ENCODE measurements at regions not wholly inside any gene's neighbourhood (a gene's known extent, or its start where the extent isn't known, plus 50 kb on each side); places are given as distances from the start of the nearest gene placed in this dataset.

DNA sequence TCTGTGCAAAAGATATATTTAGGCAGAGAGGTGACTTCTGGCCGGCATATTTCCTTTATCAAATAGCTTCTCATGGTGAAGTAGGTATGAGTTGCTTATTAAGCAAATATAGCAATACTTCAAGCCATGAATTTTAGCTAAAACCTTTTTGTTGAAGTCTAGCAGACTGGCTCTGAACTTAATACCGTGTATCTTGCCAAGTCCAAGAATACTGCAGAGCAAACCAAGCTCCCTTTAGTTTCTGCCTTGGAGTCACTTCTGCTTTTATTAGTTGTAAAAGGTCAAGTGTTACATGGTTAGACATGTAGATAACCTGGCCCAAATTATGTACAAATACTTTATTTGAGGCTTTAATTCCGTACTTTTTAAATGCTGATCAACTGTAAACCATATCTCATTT is 627.6 kb upstream of the PKDCC start:
- Mint-ChIP-seq H3K27ac (no peak overlapping the region), H3K36me3 (no peaks in the 10 kb centered on the region), H3K9me3 (no peaks in the 10 kb centered on the region)
- DNase-seq (ENCODE audit: low spot score in 2 of 2): no peak
- no peak for ATAC-seq

DNA sequence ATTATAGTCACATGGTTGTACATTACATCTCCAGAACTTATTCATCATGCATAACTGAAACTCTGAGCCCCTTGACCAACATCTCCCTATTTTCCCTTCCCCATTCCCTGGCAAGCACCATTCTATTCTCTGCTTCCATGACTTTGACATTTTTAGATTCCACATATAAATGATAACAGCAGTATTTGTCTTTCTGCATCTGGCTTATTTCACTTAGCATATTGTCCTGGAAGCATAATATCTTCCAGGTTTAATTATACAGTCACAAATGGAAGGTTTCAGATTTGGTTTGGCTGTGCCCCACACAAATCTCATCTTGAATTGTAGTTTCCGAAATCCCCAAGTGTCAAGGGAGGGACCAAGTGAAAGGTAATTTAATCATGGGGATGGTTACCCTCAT is 626.9 kb upstream of the PKDCC start:
- Mint-ChIP-seq H3K36me3 (no peaks in the 10 kb centered on the region), H3K27ac (no peak overlapping the region), H3K9me3 (no peaks in the 10 kb centered on the region)
- DNase-seq (ENCODE audit: low spot score in 2 of 2): no peak
- ATAC-seq: no peak

DNA sequence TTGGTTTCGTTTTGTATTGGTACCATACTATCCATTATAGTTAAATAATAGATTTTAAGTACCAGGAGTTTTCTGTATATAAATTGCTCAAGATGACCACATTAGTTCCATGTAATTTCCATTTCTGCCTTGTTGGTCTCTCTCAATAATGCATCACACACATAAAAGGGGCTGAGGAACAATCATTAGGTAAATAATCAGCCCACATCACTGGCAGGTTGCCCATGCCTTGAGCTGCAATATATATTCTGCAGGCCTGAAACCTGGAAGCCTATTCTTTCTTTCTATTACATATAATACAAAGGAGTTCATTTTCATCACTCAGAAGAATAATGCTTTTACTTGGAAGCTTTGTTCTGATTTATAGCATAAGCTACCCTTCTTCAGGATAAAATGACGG is 616.1 kb upstream of the PKDCC start:
- no peaks in the 10 kb centered on the region for H3K36me3 Mint-ChIP-seq

DNA sequence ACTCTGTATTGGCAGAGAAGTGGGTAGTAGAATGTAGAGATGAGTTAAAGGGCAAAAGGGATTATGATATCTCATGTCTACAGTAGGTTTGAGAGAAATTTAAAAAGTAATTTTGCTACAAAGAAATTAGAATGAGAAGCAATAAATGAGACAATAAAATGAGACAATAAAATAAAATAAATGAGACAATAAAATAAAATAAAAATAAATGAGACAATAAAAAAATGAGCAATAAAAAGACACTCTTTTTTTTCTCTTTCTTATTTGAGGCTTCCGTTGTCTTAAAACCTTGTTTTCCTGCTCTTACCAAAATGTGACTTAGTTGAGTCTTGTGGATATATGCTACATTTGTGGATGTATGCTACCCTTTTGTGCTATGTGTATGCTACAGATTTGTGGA is 615.4 kb upstream of the PKDCC start:
- ATAC-seq (no peak), DNase-seq (ENCODE audit: low spot score in 2 of 2) (no peak)
- Mint-ChIP-seq H3K27ac (no peak overlapping the region), H3K9me3 (peaks cover 0 to 5% of the 10 kb centered on the region in 2 donors), H3K36me3 (no peaks in the 10 kb centered on the region)

More for the DNA sequence above, 616.1 kb upstream of the PKDCC start:
- no peak overlapping the region for H3K27ac Mint-ChIP-seq
- ATAC-seq: no peak
- no peak for DNase-seq (ENCODE audit: low spot score in 2 of 2)
- peaks cover 0 to 5% of the 10 kb centered on the region in 2 donors for H3K9me3 Mint-ChIP-seq

DNA sequence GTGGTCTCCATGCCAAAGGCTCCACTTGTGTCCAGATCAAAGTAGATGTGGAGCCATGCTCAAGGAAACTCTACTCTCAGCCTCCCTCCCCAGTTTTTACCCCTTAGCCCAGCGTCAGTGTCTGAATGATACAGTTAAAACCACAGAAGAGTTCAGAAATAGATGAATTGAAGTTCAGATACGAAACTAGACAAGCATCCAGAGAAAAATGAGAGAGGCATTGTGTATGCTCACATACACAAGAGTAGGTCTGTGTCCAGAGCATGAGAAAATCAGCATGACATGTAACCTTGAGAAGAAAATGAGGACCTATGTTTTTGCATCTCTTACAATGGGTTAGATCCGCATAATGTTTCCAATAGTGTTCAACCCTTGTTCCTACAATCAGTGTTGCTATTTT is 612.8 kb upstream of the PKDCC start:
- DNase-seq (ENCODE audit: low spot score in 2 of 2) (no peak), ATAC-seq (no peak)
- Mint-ChIP-seq H3K36me3 (no peaks in the 10 kb centered on the region), H3K9me3 (peaks cover 0 to 5% of the 10 kb centered on the region in 2 donors), H3K27ac (no peak overlapping the region)

DNA sequence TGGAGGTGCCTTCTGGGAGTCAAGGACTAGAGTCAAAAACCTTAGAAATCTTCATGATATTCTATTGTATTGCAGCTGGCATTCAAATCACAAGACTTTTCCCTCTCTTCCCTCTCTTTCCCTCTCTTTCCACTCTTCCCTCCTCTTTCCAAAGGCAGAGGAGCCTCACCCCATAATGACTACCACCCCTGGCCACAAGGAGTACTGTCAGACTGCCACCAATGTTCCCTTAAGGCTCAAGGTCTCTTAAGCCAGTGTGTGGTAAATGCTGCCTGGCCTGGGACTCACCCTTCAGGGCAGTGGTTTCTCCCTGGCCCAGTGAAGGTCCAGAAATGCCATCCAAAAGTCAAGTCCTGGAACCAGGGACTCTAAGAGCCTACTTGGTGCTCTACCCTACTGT is 605.9 kb upstream of the PKDCC start:
- ATAC-seq (no peak), DNase-seq (ENCODE audit: low spot score in 2 of 2) (no peak)
- H3K9me3 Mint-ChIP-seq: peaks cover 3 to 4% of the 10 kb centered on the region in 2 donors
- H3K27ac Mint-ChIP-seq: no peak overlapping the region
- no peaks in the 10 kb centered on the region for H3K36me3 Mint-ChIP-seq

DNA sequence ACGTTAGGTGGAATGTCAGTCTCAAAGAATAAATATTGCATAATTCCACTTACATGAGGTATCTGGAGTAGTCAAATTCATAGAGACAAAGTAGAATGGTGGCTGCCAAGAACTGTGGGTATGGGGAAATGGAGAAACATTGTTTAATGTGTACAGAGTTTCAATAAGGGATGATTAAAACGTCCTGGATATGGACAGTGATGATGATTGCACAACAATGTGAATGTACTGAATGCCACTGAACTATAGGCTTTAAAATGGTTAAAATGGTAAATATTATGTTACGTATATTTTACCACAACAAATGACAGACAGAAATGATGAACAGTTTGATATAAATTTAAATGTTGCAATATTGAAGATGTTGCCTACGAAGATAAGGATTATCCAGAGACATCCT is 602.0 kb upstream of the PKDCC start:
- Mint-ChIP-seq H3K27ac (no peak overlapping the region), H3K9me3 (peaks cover 8 to 10% of the 10 kb centered on the region in 2 donors), H3K36me3 (no peaks in the 10 kb centered on the region)
- DNase-seq (ENCODE audit: low spot score in 2 of 2) (no peak), ATAC-seq (no peak)

DNA sequence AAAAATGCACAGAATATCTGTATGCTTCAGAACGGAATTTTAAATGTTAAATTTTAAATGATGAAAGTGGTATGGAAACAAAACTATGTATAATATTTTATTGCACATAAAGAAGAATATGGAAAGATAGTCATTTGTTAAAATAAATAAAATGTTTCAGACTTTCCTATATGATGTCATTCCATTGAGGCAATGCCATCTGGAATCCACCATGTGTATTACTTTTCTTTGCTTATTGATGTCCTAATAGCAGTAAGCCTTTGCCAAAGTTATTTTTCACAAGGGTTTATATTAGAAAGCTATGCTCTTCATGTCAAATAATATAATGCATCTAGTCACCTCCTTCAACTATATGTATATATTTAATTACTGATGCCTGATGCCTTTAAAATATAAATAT is 601.6 kb upstream of the PKDCC start:
- DNase-seq (ENCODE audit: low spot score in 2 of 2) (no peak), ATAC-seq (no peak)
- Mint-ChIP-seq H3K36me3 (no peaks in the 10 kb centered on the region), H3K9me3 (peaks cover 8 to 10% of the 10 kb centered on the region in 2 donors), H3K27ac (no peak overlapping the region)

DNA sequence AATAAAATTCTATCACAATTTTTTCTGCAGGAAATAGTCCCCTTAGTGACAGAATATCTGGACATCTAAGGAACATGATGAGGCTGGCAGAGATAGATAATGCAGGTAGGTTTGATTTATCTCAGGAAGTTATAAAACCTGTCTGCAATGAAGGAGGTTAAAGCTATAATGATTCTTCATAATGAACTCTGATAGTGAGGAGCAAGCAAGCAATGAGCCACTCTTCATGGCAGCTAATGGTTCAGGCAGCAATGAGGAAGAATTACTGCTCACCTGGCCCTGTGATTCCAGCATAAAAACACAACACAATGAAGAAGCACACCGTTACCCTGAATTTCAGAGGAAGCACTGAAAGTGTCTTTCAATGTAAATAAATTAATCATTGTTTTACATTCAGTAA is 599.6 kb upstream of the PKDCC start:
- Mint-ChIP-seq H3K27ac (no peak overlapping the region), H3K36me3 (no peaks in the 10 kb centered on the region), H3K9me3 (peaks cover 5 to 6% of the 10 kb centered on the region in 2 donors)
- DNase-seq (ENCODE audit: low spot score in 2 of 2): no peak
- ATAC-seq: no peak

DNA sequence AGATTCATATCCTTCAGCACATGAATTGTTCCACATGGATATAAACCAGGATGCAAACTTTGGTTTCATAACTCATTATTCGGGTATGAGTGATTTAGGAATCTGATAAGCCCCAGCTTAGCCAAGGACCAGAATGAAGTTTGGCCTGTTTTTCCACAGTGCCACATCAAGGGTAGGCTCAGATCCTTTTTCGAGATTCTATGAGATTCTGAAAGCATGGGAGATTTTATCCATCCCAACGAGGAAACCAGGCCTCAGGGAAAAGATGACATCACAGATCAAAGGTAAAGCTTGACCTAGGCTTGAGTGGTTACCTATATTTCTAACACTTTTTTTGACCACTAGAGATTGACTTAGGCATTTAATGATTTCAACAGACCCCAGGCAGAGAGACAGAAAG is 590.8 kb upstream of the PKDCC start:
- ATAC-seq (no peak), DNase-seq (ENCODE audit: low spot score in 2 of 2) (no peak)
- Mint-ChIP-seq H3K36me3 (no peaks in the 10 kb centered on the region), H3K27ac (no peak overlapping the region), H3K9me3 (peaks cover 0 to 3% of the 10 kb centered on the region in 2 donors)

DNA sequence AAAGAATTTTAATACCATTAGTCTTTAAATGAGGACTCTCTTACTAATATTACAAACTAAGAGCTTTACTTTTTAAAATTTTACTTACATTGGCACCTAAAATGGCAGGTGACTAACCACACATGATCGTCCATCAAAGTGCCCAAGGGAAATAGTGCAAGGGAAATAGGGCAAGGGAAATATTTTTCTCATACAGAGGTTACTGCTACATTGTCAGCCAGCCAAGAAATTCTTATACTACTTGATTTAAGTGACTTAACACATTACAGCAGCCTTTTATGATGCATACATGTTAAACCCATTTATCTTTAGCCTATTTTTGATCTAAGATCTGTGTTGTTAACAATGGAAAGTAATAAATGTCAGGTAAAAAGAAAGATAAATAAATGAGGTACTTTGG is 587.2 kb upstream of the PKDCC start:
- DNase-seq (ENCODE audit: low spot score in 2 of 2): no peak
- H3K36me3 Mint-ChIP-seq: no peaks in the 10 kb centered on the region
- ATAC-seq: no peak
- no peak overlapping the region for H3K27ac Mint-ChIP-seq
- peaks cover 0 to 3% of the 10 kb centered on the region in 2 donors for H3K9me3 Mint-ChIP-seq

DNA sequence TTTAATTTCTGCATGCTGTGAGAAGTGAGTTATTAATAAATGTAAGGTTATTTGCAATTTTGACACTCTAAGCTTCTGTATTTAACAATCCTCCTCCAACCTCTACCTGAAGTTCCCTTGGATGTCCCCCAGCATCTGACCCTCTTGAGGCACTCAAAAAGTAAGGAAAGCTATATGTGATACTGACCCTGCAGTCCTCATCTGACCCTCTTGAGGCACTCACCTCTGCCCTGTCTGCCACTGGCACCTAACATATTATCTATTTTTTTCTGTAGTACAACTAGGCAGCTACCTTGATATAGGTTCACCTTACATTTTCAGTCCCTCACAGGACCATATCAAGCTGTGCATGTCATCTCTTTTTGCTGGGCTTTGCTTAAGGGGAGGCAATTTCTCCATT is 583.4 kb upstream of the PKDCC start:
- DNase-seq (ENCODE audit: low spot score in 2 of 2) (no peak), ATAC-seq (no peak)
- Mint-ChIP-seq H3K36me3 (no peaks in the 10 kb centered on the region), H3K9me3 (no peaks in the 10 kb centered on the region), H3K27ac (no peak overlapping the region)

DNA sequence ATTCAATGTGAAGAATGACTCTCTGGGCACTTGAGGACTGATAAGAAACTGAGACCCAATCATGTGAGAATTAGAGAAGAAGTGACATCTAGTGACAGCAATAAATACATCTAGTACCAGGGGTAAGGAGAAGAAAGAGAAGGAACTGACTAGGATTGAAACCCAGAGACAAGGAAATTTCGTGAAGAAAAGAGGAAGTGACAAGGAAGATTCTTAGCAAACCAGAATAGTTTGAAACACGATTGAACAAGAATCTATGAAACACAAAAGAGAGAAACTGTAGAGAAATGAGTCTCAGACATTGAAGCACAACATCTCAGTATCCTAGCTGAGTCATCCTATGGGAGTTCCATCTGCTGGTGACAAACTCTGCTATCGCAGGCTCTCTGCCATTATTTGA is 571.9 kb upstream of the PKDCC start:
- DNase-seq (ENCODE audit: low spot score in 2 of 2) (no peak), ATAC-seq (no peak)
- Mint-ChIP-seq H3K27ac (no peak overlapping the region), H3K36me3 (no peaks in the 10 kb centered on the region), H3K9me3 (peaks cover 0 to 11% of the 10 kb centered on the region in 2 donors)

DNA sequence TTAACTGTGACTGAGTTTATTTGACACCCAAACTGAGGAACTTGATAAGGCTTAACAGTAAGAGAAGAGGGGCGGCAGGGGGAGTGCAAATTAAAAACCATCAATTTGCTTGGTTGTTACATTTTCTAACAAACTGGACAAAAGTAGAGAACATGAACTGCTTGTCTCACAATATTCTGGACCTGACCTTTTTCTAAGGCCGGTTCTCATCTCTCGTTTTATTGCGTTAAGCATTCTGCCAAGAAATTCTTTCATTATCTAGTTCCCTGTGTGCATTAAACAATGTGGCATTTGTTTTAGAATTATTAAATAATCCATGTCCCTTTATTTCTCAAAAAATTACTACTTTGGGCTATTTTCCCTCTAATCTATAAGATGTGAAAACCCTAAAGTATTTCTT is 565.2 kb upstream of the PKDCC start:
- Mint-ChIP-seq H3K27ac (no peak overlapping the region), H3K36me3 (no peaks in the 10 kb centered on the region), H3K9me3 (no peaks in the 10 kb centered on the region)
- no peak for DNase-seq (ENCODE audit: low spot score in 2 of 2)
- no peak for ATAC-seq

DNA sequence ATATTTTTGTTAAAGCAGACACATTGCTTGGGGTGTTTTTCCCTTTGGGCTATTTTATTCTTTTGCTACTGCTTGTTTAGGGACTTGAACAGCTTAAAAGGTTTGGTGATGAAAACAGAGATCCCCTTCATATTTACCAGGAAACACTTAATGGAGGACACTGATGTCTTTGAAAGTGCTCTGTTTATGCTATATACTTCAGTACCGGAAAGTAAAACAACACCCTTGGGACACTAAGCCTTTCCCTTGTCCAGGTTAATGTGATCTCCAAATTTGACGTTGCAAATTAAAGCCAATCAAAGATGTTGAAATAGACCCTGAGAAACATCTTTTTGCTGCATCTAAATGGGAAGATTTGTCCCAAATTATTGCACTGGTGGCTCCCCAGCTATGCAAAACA is 564.6 kb upstream of the PKDCC start:
- Mint-ChIP-seq H3K9me3 (no peaks in the 10 kb centered on the region), H3K36me3 (no peaks in the 10 kb centered on the region), H3K27ac (no peak overlapping the region)
- ATAC-seq (no peak), DNase-seq (ENCODE audit: low spot score in 2 of 2) (no peak)

DNA sequence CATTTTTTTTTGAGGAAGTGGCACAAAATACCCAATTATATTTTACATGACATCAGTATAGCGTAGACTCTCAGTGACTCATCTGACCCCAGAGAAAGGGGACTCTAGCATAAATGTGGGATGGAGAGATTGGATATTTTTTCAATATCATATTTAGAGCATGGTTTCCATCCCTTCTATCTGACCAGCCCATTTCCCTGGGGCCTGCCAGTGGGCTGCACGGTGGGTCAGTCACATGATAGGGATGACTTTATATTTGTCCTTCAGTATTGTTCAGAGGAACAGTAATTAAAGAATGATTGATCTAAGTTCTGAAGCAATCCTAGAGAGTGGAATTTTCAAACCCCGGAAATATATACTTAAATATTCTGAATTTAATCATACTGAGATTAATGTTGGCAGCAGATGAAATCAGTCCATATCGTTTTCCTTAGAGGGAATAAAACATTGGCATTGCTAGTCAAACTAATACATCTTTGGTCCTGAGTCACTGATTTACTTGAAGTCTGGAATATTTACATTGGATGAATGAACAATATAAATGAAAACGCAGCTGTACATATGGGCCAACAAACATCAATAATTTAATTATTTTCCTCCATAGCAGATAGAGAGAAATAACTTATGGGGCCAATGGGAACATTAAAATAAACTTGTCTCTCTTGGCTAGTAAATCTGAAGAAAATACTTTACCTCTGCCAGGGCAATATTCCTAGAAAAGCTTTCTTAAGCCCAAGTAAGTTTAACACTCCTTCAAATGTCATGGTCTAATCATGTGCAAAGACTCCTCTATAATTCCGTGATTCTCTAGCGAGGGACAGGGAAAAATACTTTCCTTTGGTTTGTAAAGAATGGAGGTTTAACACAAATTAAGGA is 563.6 kb upstream of the PKDCC start:
- H3K36me3 Mint-ChIP-seq: no peaks in the 10 kb centered on the region
- ATAC-seq: no peak
- DNase-seq (ENCODE audit: low spot score in 2 of 2): no peak
- H3K9me3 Mint-ChIP-seq: no peaks in the 10 kb centered on the region
- H3K27ac Mint-ChIP-seq: no peak overlapping the region

DNA sequence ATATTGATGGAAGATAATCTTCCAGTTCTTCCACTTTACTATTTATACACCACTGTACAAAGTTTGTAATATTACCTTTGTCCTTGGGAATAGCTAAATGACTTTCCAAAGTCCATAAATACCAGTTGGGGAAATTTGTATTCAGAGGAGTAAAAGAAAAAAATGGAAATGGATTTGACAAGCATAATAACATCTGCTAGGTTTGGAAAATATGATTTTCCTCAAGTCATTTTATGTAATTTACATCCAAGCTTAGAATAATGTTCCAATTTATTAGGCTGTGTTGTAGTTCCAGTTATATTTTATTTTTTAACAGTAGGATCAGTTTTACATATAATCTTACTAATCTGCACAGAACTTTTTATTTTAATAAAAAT is 563.0 kb upstream of the PKDCC start:
- DNase-seq (ENCODE audit: low spot score in 2 of 2) (no peak), ATAC-seq (no peak)
- Mint-ChIP-seq H3K36me3 (no peaks in the 10 kb centered on the region), H3K27ac (no peak overlapping the region), H3K9me3 (no peaks in the 10 kb centered on the region)

DNA sequence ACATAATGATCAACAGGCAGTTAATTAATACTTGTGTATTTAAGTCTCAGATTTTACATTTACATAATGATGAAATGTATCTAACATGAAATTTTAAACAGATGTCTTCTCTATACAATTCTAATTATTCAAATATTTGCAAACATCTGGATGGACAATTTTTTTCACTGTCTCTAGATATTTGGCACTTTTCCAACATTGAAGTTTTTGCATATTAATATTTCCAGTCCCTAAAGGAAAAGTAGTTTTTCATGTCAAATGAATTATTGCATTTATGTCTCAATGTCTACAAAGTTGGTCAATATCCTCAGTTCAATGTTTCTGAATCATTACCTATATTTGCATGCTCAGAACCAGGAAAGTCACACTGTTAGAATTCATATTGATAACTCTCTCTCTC is 560.9 kb upstream of the PKDCC start:
- Mint-ChIP-seq H3K27ac (no peak overlapping the region), H3K36me3 (no peaks in the 10 kb centered on the region), H3K9me3 (no peaks in the 10 kb centered on the region)
- ATAC-seq: no peak
- no peak for DNase-seq (ENCODE audit: low spot score in 2 of 2)
